MM.1S (cell line): ENCODE measurements at regions not wholly inside any gene's neighbourhood (a gene's known extent, or its start where the extent isn't known, plus 50 kb on each side); places are given as distances from the start of the nearest gene placed in this dataset.

Experiments used
- CTCF ChIP-seq: fragments of 300-600 bp; sonication (generic); IDR thresholded peaks from 2 replicates; pipeline ENCODE4 v1.5.1; 2016; ENCODE audit warnings: antibody characterized with exemption, low read length, mixed read lengths
- EZH2 ChIP-seq: fragments of 300-600 bp; sonication (generic); optimal IDR thresholded peaks from 2 replicates; pipeline ENCODE3; 2017; ENCODE audit warnings: low read depth, mild to moderate bottlenecking, antibody characterized with exemption, low read length, mixed read lengths

DNA sequence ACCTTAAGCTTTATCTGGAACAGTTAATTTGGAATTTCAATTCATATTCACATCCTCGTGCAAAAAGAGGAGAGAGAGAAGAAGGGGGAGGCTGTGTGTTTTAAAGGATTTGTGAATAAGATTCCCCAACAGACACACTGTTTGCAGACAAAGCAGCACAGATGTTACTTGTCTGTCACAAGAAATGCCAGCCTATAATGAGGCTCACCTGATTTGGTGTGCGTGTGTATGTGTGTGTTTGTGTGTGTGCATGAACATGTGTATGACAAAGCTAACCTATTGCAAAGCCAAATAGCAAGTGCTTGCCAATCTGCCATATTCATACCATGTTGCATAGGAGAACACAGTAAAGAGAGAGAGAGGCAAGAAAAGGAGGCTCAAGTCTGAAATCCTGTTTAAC lies 361.6 kb upstream of the NOVA1 start:
- TF ChIP-seq CTCF (no peak), EZH2 (no peak)
